HG02973 (cell line): ENCODE measurements at regions not wholly inside any gene's neighbourhood (a gene's known extent, or its start where the extent isn't known, plus 50 kb on each side); places are given as distances from the start of the nearest gene placed in this dataset.
"Not testable (repeated sequence)": the region's sequence is repeated elsewhere in the genome, so short reads cannot be mapped to it uniquely, and the experiment has no call there.

Experiments
- ATAC-seq: cut with Tn5 transposase; IDR thresholded peaks from one replicate; pipeline ENCODE4 v1.9.1; 2021; ENCODE audit warnings: moderate library complexity; ENCODE audit not compliant: unreplicated experiment

GRCh38 chr4:135464311-135464710, 1262.7 kb upstream of the PABPC4L start:
- no peak for ATAC-seq

- ATAC-seq, result not testable (repeated sequence)
These were observed 1246.0 kb upstream of the PABPC4L start for GRCh38 chr4:135447598-135447997.

DNA sequence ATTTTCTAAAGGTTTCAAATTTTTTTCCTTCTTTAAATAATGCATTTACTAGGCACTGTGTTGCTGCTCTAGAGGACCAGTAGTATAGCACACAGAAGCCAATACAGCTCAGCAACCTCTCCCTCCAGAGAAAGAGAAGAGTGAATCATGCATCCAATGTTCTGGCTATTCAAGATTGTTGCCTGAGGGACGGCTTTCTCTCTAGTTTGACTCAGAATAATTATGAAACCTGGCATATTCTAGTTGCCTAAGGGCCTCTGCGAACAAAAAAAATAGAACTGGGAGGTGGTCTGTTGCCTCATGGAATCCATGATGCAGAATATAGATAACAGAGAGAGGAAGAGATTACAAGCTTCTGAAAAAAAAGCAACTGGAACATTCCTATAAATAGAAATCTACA, 1233.3 kb upstream of the PABPC4L start:
- ATAC-seq, result no peak

DNA sequence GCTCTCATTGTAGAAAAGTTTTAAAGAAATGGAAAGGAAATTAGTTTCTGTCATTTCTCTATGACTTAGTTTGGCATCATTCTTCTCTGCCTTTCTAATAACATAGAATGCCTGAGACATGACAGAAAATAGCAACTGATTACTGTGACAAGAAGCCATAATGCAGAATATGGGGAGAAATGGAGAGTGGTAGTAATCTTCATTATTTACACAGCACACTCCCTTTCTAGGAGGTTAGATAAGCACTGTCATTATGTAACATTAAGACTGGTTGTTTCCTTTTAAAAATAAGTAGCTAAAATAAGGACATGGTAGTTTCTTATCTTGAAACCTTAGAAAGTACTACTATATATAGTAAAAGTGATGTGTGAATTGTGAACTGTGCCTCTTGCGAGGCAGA, 1227.9 kb upstream of the PABPC4L start:
- no peak for ATAC-seq

GRCh38 chr4:135418353-135418752, 1216.8 kb upstream of the PABPC4L start:
- no peak for ATAC-seq

DNA sequence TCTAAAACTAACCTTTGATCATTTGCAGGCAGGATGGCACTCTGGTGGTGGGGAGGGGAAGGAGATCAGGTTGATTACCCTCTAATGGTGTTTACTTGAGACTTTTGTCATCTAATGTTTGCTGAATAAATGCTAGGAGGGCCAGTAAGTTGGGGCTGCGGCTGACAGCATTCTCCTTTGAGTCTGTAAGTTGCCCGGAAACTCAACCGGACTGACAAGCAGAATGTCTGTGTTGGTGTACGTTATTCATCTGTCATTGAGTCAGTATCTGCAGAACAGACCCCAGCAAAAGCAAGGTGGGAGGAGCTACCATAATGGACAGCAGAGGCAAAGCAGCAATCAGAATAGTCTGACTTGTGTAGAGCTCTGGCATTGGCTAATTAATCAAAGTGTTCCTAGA, 1210.6 kb upstream of the PABPC4L start:
- ATAC-seq, result no peak

- no peak for ATAC-seq
These were observed 1209.7 kb upstream of the PABPC4L start for GRCh38 chr4:135411251-135411650.

DNA sequence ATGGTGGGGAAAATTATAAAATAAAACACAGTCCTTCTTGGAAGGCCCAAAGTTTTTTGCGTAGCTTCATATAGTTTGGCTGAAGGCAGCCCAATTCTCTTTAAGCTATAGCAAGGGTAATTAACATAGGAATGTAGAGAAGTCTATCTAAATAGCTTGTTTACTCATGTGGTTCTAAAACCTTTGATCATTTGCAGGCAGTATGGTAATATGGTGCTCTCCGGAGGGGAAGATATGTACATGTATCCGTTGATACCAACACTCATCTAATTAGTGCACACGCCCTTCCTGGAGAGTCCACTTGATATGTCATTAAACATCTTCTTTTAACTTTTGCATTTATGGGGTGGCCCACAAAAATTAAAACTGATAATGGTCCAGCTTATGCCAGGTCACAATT, 1207.7 kb upstream of the PABPC4L start:
- ATAC-seq, result not testable (repeated sequence)

DNA sequence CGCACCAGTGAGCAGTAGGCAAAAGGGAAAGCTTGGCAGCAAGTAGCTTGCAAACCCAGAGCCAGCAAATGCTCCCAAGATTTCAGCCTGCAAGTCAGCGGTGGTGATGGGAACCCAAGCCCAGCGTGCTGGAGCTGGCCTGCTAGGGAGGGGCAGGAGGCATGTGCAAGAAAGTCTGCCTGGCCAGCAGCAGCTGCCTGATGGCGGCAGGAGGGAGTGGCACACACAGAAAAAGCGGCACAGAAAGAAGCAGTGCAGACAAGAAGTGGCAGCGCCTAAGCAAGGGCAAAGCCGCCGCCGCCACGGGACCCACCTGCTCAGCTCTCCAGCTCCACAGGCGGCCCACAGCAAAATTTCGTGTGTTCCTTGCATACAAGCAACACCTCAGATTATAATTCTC, 1206.5 kb upstream of the PABPC4L start:
- no peak for ATAC-seq

DNA sequence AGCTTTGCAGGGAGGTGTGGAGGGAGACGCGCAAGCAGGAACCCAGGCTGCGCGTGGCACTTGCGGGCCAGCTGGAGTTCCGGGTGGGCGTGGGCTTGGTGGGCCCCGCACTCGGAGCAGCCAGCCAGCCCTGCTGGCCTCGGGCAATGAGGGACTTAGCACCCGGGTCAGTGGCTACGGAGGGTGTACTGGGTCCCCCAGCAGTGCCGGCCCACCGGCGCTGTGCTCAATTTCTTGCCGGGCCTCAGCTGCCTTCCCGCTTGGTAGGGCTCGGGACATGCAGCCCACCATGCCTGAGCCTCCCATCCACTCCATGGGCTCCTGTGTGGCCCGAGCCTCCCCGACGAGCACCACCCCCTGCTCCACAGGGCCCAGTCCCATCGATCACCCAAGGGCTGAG, 1205.0 kb upstream of the PABPC4L start:
- not testable (repeated sequence) for ATAC-seq

DNA sequence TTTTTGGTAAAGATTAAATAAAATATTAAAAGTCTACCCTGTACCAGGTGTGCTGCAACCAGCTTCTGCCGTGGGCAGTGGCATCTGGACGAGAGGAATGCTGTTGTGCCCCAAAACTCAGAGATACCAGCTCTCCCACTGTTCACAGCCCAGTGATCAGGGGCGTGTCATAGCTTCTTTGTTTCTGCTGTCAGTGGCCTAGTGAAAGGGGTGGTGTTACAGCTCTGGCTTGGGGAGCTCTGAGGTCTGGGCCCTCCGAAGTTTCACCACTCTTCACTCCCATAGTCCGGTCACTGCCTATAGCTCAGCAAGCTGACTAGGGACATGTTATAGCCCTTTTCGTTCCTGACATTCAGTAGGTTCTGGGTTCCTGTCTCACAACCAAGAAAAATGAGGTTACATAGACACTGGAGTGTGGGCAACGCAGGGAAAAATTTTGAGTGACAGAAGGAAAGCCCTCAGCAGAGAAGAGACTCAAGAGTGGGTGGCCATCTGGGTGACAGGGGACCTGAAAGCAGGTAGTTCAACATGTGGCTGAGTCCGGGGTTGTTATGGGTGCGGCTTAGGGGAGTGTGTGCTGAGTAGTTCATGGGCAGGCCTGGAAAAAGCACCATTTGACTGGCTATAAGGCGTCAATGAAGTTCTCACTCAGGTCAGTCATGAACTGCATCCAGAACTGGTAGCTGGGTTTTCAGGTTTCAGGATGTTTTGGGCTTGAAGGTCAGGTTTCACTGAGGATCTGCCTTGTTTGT, 1184.4 kb upstream of the PABPC4L start:
- ATAC-seq, result no peak

GRCh38 chr4:135383356-135384288, 1182.0 kb upstream of the PABPC4L start:
- ATAC-seq, result no peak

DNA sequence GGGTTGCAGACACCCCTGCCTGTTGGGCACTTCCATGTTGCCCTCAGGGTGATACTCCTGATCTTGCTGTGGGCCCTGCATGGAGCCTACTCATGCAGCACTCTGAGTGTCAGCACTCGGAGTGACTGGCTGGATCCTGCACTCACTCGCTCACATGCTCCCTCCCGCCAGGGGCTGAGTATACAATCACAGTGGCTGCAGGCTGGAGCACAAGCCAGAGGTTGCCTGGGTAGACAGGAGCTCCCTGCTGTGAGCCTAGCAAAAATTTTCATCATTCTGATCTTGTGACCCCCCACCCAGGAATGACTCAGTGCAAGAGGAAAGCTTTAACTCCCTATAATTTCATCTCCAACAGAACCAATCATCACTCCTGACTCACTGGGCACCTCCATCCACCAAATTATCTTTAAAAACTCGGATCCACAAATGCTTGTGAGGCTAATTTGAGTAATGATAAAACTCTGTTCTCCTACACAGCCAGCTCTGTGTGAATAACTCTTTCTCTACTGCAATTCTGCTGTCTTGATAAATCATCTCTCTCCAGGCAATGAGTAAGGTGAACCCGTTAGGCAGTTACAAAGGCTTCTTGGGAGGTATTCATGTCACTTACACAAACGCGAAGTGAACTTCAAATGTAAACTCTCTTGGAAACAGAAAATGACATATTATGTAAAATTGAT, 1180.8 kb upstream of the PABPC4L start:
- no peak for ATAC-seq

- ATAC-seq, result no peak
These were observed 1170.5 kb upstream of the PABPC4L start for GRCh38 chr4:135372131-135372530.

- ATAC-seq, result no peak
These were observed 1169.5 kb upstream of the PABPC4L start for GRCh38 chr4:135371137-135371536.

DNA sequence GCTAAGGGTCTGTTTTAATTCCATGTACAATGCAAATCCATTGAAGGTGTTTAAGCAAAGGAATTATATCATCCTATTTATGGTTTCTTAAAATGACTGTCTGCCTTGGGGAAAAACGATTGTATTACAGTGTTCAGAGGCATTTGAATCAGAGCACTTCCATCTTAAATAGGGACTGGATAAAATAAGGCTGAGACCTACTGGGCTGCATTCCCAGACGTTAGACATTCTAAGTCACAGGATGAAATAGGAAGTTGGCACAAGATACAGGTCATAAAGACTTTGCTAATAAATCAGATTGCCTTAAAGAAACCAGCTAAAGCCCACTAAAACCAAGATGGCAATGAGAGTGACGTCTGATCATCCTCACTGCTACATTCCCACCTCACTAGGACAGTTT, 1167.2 kb upstream of the PABPC4L start:
- no peak for ATAC-seq

DNA sequence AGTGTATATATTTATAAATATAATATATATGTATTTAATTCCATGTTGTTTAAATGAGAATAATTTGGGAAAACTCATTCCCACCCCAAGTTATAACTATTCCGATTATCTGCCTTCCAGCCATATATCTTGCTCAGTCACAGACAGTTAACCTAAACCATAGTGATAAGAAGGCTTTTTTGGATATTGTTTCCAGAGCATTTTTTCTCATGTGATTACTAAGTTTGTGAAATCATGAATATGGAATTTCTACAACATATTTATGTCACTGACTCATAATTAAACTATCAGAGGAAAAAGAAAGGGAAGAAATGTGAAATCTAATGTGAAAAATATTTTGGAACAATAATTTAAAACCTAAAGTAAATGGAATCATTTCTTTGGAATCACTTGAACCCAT, 1163.5 kb upstream of the PABPC4L start:
- ATAC-seq, result no peak

- no peak for ATAC-seq
These were observed 1157.5 kb upstream of the PABPC4L start for GRCh38 chr4:135359128-135359527.

DNA sequence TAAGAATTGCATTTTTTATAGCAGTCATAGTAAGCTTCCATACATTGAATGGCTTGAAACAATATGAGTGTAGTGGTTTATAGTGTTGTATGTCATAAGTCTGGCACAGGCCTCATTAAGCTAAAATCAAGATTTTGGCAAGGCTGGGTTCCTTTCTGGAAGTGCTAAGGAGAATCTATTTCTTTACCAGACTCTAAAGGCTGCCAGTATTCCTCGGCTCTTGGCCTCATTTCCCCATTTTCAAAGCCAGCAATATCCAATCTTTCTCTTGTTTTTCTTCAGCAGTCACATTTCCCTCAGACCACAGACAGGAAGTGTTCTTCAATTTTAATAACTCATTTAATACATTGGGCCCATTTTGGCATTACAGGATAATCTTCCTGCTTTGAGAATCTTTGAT, 1155.5 kb upstream of the PABPC4L start:
- no peak for ATAC-seq

GRCh38 chr4:135354876-135355275, 1153.3 kb upstream of the PABPC4L start:
- ATAC-seq, result no peak

GRCh38 chr4:135353008-135353407, 1151.4 kb upstream of the PABPC4L start:
- no peak for ATAC-seq

GRCh38 chr4:135344492-135344891, 1142.9 kb upstream of the PABPC4L start:
- ATAC-seq, result no peak
